ENCODE measurements at regions not wholly inside any gene's neighbourhood (a gene's known extent, or its start where the extent isn't known, plus 50 kb on each side); places are given as distances from the start of the nearest gene placed in this dataset.
A peak's percentile ranks its signal among the peaks of the same experiment; 100 is the strongest.

GRCh38 chr1:90850181-90850897, 133.2 kb upstream of the BARHL2 start:
- peak overlapping the region; percentile 80 to 83 for H3K4me3 ChIP-seq (replicated peaks in 1 of 2; ENCODE audit: low read depth in 2 of 2, low read length in 2 of 2)
- TF ChIP-seq CTCF (IDR thresholded peaks at IDR 0.05; ENCODE audit: low read depth, low read length) = no peak
- peak; percentile 29 to 42 for DNase-seq (ENCODE audit: low read depth in 2 of 2)

GRCh38 chr1:90841473-90841872, 124.4 kb upstream of the BARHL2 start:
- H3K4me3 ChIP-seq (replicated peaks in 1 of 2; ENCODE audit: low read depth in 2 of 2, low read length in 2 of 2) = no peak overlapping the region
- TF ChIP-seq CTCF (IDR thresholded peaks at IDR 0.05; ENCODE audit: low read depth, low read length) = no peak
- no peak for DNase-seq (ENCODE audit: low read depth in 2 of 2)

- no peak for TF ChIP-seq CTCF (IDR thresholded peaks at IDR 0.05; ENCODE audit: low read depth, low read length)
- no peak for DNase-seq (ENCODE audit: low read depth in 2 of 2)
- no peak overlapping the region for H3K4me3 ChIP-seq (replicated peaks in 1 of 2; ENCODE audit: low read depth in 2 of 2, low read length in 2 of 2)
Observed at GRCh38 chr1:90840352-90840751, 123.2 kb upstream of the BARHL2 start.

DNA sequence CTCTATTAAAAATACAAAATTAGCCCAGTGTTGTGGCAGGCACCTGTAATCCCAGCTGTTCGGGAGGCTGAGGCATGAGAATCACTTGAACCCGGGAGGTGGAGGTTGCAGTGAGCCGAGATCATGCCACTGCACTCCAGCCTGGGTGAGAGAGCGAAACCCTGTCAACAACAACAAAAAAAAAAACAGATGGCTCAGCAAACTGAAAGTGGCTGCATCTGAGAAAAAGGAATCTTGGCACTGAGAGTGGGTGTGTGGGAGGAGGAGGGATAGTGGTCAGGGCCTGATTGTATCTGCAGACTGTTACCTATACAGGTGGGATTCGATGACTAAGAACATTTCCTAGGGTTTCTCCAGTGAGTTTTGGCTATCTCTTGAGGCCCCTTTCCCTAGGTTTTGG, 122.2 kb upstream of the BARHL2 start:
- DNase-seq (ENCODE audit: low read depth in 2 of 2) = no peak
- H3K4me3 ChIP-seq (replicated peaks in 1 of 2; ENCODE audit: low read depth in 2 of 2, low read length in 2 of 2) = no peak overlapping the region
- no peak for TF ChIP-seq CTCF (IDR thresholded peaks at IDR 0.05; ENCODE audit: low read depth, low read length)

DNA sequence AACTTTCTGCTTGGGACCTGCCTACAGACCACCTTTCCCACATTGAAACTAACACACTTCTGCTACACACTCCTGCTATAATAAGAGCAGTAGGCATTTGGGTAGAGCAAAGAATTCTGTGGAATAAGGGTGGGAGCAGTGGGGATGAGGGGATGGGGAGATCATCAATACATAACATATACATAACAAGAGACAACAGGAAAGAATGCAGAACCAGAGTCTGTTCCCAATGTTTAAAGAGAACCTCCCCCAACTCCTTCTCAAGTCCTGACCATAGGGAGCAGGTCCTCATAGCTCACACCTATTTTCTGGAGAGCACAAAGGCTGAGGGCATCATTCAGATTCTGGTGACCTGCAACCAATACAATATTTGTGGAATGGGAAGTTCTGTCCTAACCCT, 121.6 kb upstream of the BARHL2 start:
- no peak for DNase-seq (ENCODE audit: low read depth in 2 of 2)
- TF ChIP-seq CTCF (IDR thresholded peaks at IDR 0.05; ENCODE audit: low read depth, low read length) = no peak
- H3K4me3 ChIP-seq (replicated peaks in 1 of 2; ENCODE audit: low read depth in 2 of 2, low read length in 2 of 2) = no peak overlapping the region

DNA sequence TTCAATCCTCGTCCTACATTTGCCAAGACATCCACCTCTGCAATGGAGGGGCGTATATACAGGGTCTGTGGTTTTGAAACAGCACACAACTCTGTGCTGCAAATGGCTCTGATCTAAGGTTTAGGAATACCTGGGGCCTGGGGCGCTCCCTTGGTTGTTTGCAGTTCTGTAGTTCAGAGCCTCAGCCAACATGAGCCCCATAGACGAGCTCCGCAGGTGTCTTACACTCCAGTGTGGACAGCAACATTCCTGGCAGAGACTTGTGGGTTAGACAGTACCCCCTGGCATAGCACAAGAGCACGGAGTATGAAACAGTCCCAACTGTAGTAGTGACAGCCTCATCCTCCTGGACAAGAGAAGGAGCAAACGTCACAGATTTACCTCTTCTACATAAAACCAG, 120.3 kb upstream of the BARHL2 start:
- TF ChIP-seq CTCF (IDR thresholded peaks at IDR 0.05; ENCODE audit: low read depth, low read length) = no peak
- H3K4me3 ChIP-seq (replicated peaks in 1 of 2; ENCODE audit: low read depth in 2 of 2, low read length in 2 of 2) = no peak overlapping the region
- DNase-seq (ENCODE audit: low read depth in 2 of 2) = no peak

GRCh38 chr1:90836345-90836679, 119.2 kb upstream of the BARHL2 start:
- no peak for TF ChIP-seq CTCF (IDR thresholded peaks at IDR 0.05; ENCODE audit: low read depth, low read length)
- peak overlapping the region; percentile 2 to 25 for H3K4me3 ChIP-seq (replicated peaks in 1 of 2; ENCODE audit: low read depth in 2 of 2, low read length in 2 of 2)
- DNase-seq (ENCODE audit: low read depth in 2 of 2) = no peak

Measured in cardiac fibroblast (primary cell).